Esophagus (tissue), 2 donors: ENCODE measurements at regions not wholly inside any gene's neighbourhood (a gene's known extent, or its start where the extent isn't known, plus 50 kb on each side); places are given as distances from the start of the nearest gene placed in this dataset.

ENCODE experiments used
- H3K27ac ChIP-seq, 2 donors: one replicate each; pipeline ENCODE4 v1.5.1; 2013; ENCODE audit warnings: low read depth in 2 of 2, mild to moderate bottlenecking in 2 of 2, inconsistent platforms in 1 of 2, low read length in 1 of 2, moderate library complexity in 1 of 2
- H3K27me3 ChIP-seq, 2 donors: one replicate each; pipeline ENCODE4 v1.6.1; 2013; ENCODE audit warnings: low read length in 2 of 2, control low read depth in 1 of 2, mild to moderate bottlenecking in 1 of 2; ENCODE audit not compliant: insufficient read depth in 2 of 2, control insufficient read depth in 1 of 2
- H3K36me3 ChIP-seq, 2 donors: one replicate each; pipeline ENCODE4 v1.6.1; 2013; ENCODE audit warnings: low read length in 1 of 2; ENCODE audit not compliant: control insufficient read depth in 2 of 2, insufficient read depth in 2 of 2
- H3K4me1 ChIP-seq, 2 donors: one replicate each; pipeline ENCODE4 v1.6.1; 2013; ENCODE audit warnings: low read length in 1 of 2; ENCODE audit not compliant: control insufficient read depth in 2 of 2, insufficient read depth in 2 of 2
- H3K4me3 ChIP-seq, 2 donors: one replicate each; pipeline ENCODE4 v1.5.1; 2013; ENCODE audit warnings: low read length in 2 of 2, mild to moderate bottlenecking in 2 of 2, low read depth in 1 of 2, moderate library complexity in 1 of 2
- H3K9me3 ChIP-seq, 2 donors: one replicate each; pipeline ENCODE4 v1.6.1; 2013; ENCODE audit warnings: mild to moderate bottlenecking in 2 of 2, low read depth in 1 of 2, low read length in 1 of 2, moderate library complexity in 1 of 2; ENCODE audit not compliant: control insufficient read depth in 2 of 2, insufficient read depth in 1 of 2
- WGBS, 2 donors: extraction: QIAGEN DNeasy Blood & Tissue Kit; methylation state at CpG; one replicate each; pipeline ENCODE4 v1.1.7; 2013; 5-methylcytosine and 5-hydroxymethylcytosine counted together
- donor health status: healthy with polysubstance abuse.
- donor health status: Bipolar disorder and iron deficiency.

DNA sequence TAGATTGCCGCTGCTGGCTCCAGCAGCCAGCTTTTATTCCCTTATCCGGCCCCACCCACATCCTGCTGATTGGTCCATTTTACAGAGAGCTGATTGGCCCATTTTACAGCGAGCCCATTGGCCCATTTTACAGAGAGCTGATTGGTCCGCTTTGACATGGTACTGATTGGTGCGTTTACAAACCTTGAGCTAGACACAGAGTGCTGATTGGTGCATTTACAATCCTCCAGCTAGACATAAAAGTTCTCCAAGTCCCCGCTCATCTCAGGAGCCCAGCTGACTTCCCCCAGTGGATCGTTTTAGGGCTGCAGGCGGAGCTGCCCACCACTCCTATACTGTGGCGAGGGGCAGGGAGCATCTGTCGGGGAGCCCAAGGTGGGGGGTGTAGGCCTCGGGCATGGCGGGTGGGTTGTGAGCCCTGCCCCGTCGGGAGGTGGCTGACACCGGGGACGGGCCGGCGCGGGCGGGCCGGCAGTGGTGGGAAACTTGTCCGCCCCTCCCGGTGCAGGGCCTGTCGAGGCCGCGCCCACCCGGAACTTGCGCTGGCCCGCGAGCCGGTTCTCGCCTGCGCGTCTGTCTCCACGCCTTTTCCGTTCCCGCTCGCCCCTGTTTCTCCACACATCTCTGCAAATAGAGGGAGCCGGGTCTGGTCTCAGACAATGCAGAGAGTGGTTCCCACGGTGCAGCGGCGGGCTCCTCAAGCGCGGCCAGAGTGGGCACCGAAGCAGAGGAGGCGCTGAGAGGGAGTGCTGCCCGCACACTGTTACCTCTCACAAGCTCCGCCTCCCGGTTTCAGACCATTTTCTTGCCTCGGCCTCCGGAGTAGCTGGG is 86.1 kb upstream of the STMND1 start:
- Histone ChIP-seq H3K36me3 (no peaks in the 10 kb centered on the region), H3K27ac (peak overlapping the region in 1 of 2 donors; percentile 26)
- 27 to 29% methylated on average over 49 to 51 of the region's 51 CpGs for WGBS, 2 donors

DNA sequence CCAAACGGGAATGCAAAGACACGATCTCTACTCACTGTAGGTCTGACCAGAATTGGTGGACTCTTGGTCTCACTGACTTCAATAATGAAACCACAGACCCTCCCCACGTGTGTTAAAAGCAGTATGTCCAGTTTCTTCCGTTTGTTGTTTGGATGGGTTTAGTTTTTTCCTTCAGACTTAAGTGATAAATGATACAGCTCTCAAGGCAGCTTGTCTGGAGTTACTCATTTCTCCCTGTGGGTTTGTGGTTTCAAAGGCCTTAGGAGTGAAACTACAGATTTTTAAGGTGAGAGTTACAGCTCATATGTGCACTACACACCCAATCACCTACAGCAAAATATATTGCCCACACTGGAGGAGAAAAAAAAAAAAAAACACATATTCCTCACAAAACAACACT is 86.7 kb upstream of the STMND1 start:
- Histone ChIP-seq H3K4me1 (peaks cover 0 to 3% of the 10 kb centered on the region in 2 donors), H3K9me3 (no peaks in the 10 kb centered on the region), H3K27ac (no peak overlapping the region), H3K36me3 (no peaks in the 10 kb centered on the region), H3K27me3 (no peaks in the 10 kb centered on the region), H3K4me3 (no peak overlapping the region)
- 68 to 71% methylated on average over 4 of the region's 4 CpGs for WGBS, 2 donors

More for the DNA sequence above, 86.1 kb upstream of the STMND1 start:
- H3K27me3 ChIP-seq, result no peaks in the 10 kb centered on the region
- H3K9me3 ChIP-seq, result no peaks in the 10 kb centered on the region
- H3K4me3 ChIP-seq, result peak overlapping the region; percentile 53 to 57
- peaks cover 2 to 3% of the 10 kb centered on the region in 2 donors for H3K4me1 ChIP-seq

DNA sequence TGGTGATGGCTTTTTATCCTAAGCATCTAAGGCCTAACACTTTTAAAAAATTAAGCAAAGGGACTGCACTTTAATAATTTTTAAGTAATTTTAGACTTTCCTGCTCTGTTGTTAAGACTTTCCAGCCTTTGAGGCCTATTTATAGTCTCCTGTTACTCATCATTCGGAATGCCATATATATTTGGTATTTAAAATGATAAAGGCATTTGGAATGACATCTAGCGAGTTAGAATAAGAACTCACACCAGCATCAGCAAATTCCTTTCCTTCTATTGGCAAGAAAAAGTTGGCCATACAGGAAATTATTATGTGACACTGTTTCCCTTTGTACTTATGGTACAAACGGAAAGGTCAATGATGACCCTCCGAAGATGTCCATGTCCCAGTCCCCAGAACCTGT is 88.1 kb upstream of the STMND1 start:
- H3K27ac ChIP-seq, result no peak overlapping the region
- 77 to 83% methylated on average over 4 of the region's 4 CpGs for WGBS, 2 donors

DNA sequence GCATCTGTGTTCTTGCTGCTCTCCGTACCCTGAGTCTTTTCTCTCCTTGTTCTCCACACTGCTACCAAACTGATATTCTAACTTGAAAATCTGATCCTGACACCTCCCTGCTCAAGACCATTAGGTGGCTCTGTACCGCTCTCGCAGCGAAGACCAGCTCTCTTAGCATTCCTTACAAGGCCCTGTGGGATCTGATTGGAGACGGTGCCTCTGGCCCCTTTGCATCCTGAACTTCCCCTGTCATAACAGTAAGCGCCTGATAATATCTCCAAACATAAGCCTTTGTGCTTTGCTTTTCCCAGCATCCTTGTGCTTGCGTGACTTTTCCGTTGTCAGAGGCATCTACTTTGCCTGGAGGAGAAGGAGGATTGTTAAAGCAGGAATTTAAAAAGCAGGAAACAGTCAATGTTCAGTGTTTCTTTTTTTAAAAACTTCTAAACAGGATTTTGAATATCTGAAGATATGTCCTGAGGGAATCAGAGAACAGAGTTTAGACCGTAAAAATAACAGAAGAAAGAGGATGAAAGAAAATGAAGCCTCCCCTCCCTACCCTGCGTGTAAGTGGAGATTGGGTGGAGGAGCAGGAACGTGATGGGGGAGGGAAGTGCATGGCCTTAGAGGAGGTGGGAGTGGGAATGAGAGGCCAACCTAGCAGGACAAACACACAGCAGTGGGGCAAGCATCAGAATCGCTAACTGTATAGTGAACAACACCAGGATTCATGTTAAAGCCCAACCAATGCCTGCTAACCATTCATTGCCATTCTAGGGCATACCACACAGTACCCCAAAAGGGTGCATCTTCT is 89.2 kb upstream of the STMND1 start:
- 54 to 63% methylated on average over 12 of the region's 12 CpGs for WGBS, 2 donors
- no peaks in the 10 kb centered on the region for H3K36me3 ChIP-seq
- peak overlapping the region; percentile 34 to 64 for H3K27ac ChIP-seq
- no peak overlapping the region for H3K4me3 ChIP-seq
- peaks cover 0 to 3% of the 10 kb centered on the region in 2 donors for H3K4me1 ChIP-seq
- H3K27me3 ChIP-seq, result no peaks in the 10 kb centered on the region
- H3K9me3 ChIP-seq, result no peaks in the 10 kb centered on the region

More for the DNA sequence above, 88.1 kb upstream of the STMND1 start:
- Histone ChIP-seq H3K27me3 (no peaks in the 10 kb centered on the region), H3K4me3 (no peak overlapping the region), H3K4me1 (peaks cover 0 to 3% of the 10 kb centered on the region in 2 donors), H3K9me3 (no peaks in the 10 kb centered on the region), H3K36me3 (no peaks in the 10 kb centered on the region)

DNA sequence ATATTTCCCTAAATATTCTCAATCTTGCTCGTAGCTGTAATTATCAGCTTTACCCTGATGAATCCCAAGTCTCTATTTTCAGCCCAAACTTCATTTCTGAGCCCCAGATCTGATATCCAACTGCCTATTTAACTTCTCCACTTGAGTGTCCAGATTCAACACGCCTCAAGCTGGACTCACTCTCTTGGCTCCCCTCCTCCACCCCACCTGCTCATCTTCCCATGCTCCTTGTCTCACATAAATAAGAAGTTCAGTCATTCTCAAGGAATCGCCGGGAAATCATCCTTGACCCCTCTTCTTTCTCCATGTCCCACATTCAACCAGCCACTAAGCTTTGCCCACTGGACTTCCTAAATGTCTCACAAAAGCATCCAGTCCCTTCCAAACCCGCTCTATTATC is 89.9 kb upstream of the STMND1 start:
- peaks cover 0 to 3% of the 10 kb centered on the region in 2 donors for H3K4me1 ChIP-seq
- WGBS, 2 donors, result 69 to 85% methylated on average over 5 of the region's 5 CpGs
- H3K9me3 ChIP-seq, result no peaks in the 10 kb centered on the region
- H3K27ac ChIP-seq, result no peak overlapping the region
- no peaks in the 10 kb centered on the region for H3K27me3 ChIP-seq
- H3K4me3 ChIP-seq, result no peak overlapping the region
- no peaks in the 10 kb centered on the region for H3K36me3 ChIP-seq

DNA sequence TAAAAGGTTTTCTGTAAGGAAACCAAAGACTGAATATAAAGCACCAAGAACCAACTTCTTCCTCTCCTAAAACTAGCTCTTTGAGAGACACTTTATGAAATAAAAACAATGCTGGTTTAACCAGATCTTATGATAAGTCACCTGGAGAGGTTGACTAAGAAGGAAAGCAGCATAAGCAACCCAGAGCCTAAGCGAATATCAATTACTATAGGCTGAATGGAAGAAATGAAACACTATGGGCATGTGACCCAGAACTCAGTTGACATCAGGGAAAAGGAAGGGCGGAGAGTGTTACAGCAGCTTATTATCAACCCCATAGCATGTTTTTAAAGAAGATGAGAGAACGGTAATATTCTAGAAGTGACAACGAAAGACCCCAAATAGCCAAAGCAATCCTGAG is 94.1 kb upstream of the STMND1 start:
- WGBS, 2 donors, result 89% methylated on average over 4 of the region's 4 CpGs
- H3K4me3 ChIP-seq, result no peak overlapping the region
- H3K9me3 ChIP-seq, result no peaks in the 10 kb centered on the region
- H3K4me1 ChIP-seq, result no peaks in the 10 kb centered on the region
- no peaks in the 10 kb centered on the region for H3K27me3 ChIP-seq
- no peak overlapping the region for H3K27ac ChIP-seq
- H3K36me3 ChIP-seq, result no peaks in the 10 kb centered on the region

DNA sequence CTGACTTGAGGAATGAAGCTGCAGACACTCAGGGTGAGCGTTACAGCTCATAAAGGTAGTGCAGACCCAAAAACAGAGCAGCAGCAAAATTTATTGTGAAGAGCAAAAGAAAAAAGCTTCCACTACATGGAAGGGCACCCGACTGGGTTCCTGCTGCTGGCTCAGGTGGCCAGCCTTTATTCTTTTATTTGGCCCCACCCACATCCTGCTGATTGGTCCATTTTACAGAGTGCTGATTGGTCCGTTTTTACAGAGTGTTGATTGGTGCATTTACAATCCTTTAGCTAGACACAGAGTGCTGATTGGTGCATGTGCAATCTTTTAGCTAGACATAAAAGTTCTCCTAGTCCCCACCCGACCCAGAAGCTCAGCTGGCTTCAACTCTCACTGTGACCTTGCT is 95.3 kb upstream of the STMND1 start:
- H3K9me3 ChIP-seq, result no peaks in the 10 kb centered on the region
- no peaks in the 10 kb centered on the region for H3K27me3 ChIP-seq
- H3K4me3 ChIP-seq, result no peak overlapping the region
- no peak overlapping the region for H3K27ac ChIP-seq
- no peaks in the 10 kb centered on the region for H3K36me3 ChIP-seq
- 84 to 90% methylated on average over 4 of the region's 4 CpGs for WGBS, 2 donors
- H3K4me1 ChIP-seq, result no peaks in the 10 kb centered on the region

DNA sequence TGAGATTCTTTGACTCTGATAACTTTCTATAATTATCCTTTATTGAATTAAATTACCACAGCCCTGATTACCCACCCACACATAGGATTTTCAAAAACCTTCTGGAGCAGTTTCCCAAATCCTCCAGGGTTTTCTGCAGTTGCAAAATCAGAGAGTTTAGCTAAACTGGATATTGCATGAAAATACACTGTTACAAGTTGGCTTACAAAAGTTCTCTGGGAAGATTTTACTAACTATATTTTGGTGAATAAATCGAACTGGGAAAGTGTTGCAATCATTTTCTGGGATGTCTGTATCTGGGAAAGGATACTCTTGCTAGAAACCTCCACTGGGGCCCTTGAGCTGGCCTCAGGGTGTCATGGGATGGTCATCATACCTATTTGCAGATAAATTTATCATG is 97.6 kb upstream of the STMND1 start:
- H3K36me3 ChIP-seq, result no peaks in the 10 kb centered on the region
- 26 to 33% methylated on average over 1 of the region's 1 CpG for WGBS, 2 donors

DNA sequence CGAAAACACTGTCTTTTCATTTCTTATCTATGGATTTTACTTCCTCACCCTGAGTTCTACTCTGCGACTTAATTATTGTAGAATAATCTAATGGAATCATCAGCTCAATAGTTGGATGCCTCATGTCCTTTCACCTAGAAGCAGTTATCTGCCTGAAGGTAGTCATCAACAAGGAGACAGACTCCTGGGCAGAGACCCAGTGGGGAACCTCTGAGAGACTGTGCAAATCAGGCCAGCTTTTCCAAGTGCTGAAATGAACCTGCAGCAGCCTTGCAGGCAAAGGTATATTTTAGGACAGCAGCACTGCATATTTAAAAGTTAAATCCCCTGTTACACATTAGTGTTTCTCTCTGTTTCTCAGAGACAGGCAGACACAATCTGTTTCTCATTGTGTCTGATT is 99.7 kb upstream of the STMND1 start:
- H3K36me3 ChIP-seq, result no peaks in the 10 kb centered on the region
- no peaks in the 10 kb centered on the region for H3K9me3 ChIP-seq
- no peak overlapping the region for H3K27ac ChIP-seq
- 83 to 85% methylated on average over 2 of the region's 2 CpGs for WGBS, 2 donors
- no peaks in the 10 kb centered on the region for H3K4me1 ChIP-seq
- no peak overlapping the region for H3K4me3 ChIP-seq
- H3K27me3 ChIP-seq, result no peaks in the 10 kb centered on the region

More for the DNA sequence above, 97.6 kb upstream of the STMND1 start:
- Histone ChIP-seq H3K27me3 (no peaks in the 10 kb centered on the region), H3K4me3 (no peak overlapping the region), H3K4me1 (no peaks in the 10 kb centered on the region), H3K27ac (no peak overlapping the region), H3K9me3 (no peaks in the 10 kb centered on the region)
